Sigmoid colon (tissue), 4 donors: ENCODE measurements at regions not wholly inside any gene's neighbourhood (a gene's known extent, or its start where the extent isn't known, plus 50 kb on each side); places are given as distances from the start of the nearest gene placed in this dataset.

Source experiments
- POLR2A ChIP-seq, 2 donors: fragments of 450-650 bp; IDR thresholded peaks; one replicate each; pipeline ENCODE4 v1.6.1; 2016; ENCODE audit warnings: antibody characterized with exemption in 2 of 2, mild to moderate bottlenecking in 2 of 2, moderate library complexity in 2 of 2
- POLR2AphosphoS5 ChIP-seq, 4 donors: sonication (generic); formaldehyde crosslinking; IDR thresholded peaks; one replicate each; pipeline ENCODE4 v1.6.1; 2017; ENCODE audit warnings: antibody characterized with exemption in 4 of 4
- TF ChIP-seq, protein P1 (sequence below), 4 experiments: fragments of 450-650 bp in 3 of 4; fragments of 200-600 bp in 1 of 4; IDR thresholded peaks; one replicate each; pipeline ENCODE4 v1.5.1; 2016 to 2019; ENCODE audit warnings: antibody characterized with exemption in 4 of 4, mild to moderate bottlenecking in 3 of 4, moderate library complexity in 2 of 4

DNA sequence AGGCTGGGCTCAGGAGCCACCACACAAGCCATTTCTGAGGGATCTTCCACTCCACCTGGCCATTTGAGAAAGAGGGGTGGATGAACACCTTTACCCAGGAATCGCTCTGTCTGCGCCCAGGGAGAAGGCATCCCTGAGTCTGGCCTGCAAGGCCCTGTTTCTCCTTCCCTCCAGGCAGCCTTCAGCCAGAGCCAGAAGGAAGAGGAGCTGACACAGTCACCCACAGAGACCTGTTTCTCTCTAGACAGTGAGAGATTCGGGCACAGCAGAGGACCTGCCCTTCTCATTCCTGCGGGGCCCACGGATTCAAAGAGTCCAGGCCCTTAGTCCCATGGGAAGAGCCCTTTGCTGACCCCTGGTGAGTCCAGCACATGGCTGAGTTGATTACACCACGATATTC, 127.5 kb upstream of the TNS3 start:
- TF ChIP-seq, protein P1, sequence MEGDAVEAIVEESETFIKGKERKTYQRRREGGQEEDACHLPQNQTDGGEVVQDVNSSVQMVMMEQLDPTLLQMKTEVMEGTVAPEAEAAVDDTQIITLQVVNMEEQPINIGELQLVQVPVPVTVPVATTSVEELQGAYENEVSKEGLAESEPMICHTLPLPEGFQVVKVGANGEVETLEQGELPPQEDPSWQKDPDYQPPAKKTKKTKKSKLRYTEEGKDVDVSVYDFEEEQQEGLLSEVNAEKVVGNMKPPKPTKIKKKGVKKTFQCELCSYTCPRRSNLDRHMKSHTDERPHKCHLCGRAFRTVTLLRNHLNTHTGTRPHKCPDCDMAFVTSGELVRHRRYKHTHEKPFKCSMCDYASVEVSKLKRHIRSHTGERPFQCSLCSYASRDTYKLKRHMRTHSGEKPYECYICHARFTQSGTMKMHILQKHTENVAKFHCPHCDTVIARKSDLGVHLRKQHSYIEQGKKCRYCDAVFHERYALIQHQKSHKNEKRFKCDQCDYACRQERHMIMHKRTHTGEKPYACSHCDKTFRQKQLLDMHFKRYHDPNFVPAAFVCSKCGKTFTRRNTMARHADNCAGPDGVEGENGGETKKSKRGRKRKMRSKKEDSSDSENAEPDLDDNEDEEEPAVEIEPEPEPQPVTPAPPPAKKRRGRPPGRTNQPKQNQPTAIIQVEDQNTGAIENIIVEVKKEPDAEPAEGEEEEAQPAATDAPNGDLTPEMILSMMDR (IDR thresholded peaks at IDR 0.05) = no peak
- no peak for TF ChIP-seq POLR2AphosphoS5 (IDR thresholded peaks at IDR 0.05)
- no peak for TF ChIP-seq POLR2A (IDR thresholded peaks at IDR 0.05)
